CD4-positive, alpha-beta T cell treated with Interleukin-4 for 1 hour (primary cell): ENCODE measurements at regions not wholly inside any gene's neighbourhood (a gene's known extent, or its start where the extent isn't known, plus 50 kb on each side); places are given as distances from the start of the nearest gene placed in this dataset.

ENCODE experiments used
- DNase-seq, 2 donors: peaks; one replicate each; pipeline ENCODE4 v3.0.0-alpha.2; 2020 to 2022

DNA sequence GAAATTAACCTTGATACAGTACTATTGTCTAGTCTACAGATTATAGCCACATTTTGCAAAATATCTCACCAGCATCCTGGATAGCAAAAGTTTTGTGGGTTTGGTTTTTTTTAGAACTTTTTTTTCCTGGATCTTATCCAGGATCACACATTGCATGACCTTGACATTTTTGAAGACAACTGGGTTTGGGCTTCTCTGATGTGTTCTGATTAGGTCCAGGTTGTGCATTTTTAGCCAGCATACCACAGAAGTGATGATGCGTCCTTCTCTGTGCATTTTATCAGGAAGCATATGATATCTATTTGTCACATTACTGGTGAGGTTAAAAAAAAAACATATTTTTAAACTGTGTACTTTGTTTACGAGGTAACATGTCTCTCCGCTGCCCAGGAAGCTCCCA lies 221.0 kb upstream of the OSR1 start:
- DNase-seq = no peak

DNA sequence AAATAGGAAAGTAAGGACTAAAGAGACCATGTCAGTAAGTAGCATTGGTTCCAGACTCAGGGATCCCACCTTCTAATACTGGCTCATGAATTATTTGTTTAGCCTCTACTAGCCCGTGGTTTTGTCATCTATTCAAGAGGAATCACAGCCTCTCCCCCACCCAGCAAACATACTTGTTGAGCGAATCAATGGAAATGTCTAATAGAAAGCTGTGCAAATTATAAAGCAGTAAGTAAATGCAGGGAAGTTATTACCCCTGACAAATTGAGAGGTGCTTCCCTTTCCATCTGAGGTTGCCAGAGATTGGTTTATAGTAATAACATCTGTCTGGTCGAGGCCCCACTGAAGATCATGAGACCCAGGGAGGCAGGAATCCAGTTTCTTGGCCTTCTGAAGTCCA lies 219.3 kb upstream of the OSR1 start:
- no peak for DNase-seq

DNA sequence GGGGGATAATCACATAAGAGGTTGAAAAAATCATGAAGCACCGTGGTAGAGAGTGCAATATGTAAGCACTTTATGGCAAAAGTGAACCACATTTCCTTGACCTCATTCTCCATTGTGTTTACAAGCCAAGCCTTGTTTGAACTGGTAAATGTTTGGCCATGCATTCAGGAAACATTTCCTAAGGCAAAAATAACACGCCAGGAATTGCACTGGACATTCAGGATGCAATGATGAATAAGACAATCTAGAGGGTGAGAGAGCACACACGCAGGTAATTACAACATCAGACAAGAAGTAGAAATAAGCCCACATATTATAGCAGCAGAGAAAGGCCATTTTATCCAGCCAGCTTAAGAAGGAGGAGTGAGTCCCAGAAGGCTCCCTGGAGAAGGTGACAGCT lies 218.0 kb upstream of the OSR1 start:
- no peak for DNase-seq

DNA sequence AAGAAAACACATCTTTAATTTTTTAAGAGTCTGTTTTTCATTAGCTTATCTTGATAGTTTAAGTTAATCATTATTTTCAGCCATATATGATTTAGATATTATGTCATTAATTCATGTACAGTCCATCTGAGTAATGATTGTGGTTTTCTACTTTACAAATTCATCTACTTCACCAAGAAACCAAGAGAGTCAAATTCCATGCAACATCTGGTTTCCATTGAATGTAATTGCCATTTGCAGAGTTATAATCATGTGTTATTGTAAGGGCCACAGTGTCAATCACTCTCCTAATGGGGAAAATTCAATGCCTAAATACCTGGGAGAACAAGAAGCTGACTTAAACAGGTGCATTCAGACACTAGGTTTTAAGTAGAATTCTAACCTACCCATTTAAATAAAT lies 217.2 kb upstream of the OSR1 start:
- DNase-seq = no peak

DNA sequence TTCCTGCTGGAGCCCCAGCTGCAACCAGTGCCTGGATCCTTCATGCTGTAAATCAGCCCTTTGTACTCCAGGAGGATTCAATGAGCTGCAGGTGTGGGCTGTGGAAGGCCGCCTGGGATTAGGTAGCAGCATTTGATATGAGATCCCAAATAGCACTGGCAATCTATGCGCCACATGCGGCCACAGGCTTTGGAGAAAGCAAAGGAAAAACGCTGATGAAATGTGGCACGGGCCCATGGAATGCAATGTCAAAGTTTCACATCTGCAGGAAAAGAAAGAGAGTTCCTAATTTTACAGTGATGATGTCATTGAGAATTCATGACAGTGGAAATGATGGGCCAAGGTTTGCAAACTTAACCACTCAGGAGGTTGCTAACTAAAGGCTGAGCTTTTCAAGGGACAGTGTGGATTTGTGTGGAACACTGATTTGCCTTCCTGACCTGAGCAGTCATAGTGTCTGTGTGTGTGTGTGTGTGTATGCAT lies 216.4 kb upstream of the OSR1 start:
- DNase-seq = no peak

DNA sequence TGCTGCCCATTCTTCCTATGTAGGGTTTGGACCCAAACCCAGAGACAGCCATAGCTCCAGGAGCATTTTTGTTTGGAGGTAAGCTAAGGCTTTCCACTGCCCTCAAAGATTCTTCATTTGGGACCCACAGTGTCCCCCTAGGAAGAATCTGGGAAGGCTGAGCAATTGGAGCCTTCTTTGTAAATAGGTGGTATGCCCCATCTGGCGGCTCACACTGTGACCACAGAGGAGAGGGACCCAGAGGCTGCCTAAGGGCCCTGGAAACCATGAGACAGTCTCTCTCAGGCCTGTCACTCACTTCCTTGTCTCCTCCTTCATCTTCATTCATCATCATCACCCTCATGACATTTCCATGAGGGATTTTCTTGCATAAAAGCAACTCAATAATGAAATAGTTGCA lies 215.4 kb upstream of the OSR1 start:
- no peak for DNase-seq

DNA sequence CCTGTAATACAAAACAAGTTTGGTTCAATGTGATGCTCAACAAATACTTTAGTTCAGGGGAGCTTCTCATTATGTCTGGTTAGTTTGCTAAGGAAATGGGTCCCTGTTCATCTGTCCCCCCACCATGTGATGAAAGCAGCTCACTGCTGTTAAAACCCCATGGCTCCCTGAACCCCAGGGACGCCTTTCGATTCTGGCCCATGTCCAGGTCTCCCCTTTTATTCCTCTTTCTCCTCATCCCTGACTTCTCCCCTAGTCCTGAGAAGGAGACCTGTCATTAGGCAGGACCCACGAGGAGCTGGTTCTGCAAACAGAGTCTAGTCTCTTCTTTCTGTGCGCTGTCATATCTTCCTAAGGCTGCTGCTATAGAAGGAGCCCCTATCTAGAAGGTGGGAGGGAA lies 213.3 kb upstream of the OSR1 start:
- no peak for DNase-seq

DNA sequence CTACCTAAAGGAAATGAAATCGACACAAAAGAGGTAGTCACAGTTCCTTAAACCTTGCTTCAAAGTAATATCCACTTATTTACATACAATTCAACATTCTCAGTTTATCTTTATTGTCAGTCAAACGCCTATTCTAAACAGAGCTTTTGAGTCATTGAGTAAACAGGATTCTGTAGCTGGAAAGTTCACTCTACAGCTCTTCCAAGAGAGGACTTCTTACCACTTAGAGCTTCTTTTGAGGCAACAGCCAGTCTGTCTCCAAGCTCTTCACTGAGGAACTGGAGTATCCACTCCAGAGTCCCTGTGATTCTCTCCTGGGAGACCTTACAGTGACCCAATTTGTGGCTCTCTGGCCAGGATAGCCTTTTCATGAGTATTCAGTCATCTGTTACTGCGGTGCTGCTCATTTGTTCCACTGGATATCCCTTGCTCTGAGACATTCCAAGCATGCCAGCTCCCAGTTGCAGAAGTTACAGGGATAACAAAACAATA lies 210.9 kb upstream of the OSR1 start:
- DNase-seq = no peak

DNA sequence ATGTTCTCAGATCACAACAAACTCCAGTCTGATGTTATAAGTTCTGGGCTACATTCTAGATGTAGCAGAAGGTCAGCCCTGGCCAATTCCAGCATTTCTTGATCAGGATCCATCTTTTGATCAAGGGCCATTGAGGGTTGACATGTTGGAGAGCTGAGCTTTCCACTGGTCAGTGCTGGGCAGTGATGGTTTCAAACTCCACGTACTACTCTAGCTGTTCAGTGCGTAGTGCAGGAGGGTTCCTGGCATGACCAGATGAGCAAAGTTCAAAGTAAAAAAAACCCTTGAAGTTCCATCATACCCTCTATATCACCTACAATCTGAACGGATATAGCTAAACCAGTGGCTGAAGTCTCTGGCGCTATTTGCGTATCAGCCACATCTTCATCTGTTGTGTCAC lies 210.4 kb upstream of the OSR1 start:
- DNase-seq = no peak

DNA sequence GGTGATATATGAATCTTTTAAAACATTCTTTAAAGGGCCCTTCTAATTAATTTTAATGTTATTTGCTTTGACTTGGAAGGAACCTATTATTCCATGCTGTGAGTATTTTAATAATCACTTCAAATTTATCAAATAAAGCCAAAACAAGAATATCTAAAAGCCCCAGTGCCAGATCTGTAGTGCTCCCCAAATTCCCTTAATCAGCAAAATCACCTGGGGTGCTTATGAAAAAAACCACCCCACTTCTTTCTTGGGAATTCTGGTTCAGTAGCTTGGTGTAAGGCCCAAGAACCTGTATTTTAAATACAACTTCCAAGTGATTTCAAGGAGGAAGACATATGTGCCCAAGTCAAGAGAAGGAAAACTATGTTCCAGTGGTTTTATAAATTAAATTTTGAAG lies 202.4 kb upstream of the OSR1 start:
- no peak for DNase-seq

DNA sequence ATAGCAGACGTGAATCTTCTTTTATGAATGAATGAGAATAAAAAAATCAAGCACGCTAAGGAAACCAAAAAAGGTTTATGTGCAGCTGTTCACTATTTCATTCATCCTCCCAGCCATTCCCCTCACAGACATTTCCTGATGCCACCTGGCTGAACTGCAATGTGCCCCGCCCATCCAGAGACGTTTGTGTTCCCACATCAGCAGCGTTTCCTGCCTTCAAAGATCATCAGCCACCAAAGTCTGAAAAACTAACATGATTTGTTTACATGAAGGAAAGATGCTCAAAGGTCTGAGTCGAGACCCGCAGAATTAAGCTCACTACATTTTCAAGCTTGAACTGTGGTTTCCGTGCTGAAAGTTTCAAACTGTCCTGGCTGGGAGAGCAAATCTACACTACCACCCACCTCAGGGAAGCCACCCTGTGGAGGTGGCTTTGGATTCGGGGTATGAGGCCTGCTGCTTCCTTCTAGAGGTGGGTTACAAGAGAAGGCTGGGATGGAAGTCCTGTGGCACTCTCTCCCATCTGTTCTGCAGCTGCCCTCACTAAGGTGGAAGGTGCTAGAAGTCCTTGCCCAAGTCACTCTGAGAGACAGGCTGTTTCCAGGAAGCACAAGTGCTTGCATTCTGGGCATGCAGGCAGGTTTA lies 201.3 kb upstream of the OSR1 start:
- no peak for DNase-seq

DNA sequence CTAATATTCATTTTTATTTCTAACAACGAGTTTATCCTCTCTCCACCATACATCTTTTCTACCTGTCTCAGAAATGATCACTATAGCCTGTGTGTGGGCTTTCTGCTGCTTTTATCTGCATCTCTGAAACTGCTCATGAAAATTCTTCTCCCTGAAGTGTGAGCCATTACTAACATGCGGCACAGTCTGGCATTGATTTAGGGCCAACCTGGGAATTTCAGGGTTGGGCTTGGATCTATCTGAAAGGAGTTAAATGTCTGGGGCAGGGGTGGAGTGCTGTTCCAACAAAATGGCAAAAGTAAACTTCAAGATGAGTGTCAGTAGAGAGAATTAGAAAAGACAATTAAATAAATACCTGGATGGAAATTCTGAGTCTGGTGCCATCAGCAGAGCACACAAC lies 198.2 kb upstream of the OSR1 start:
- DNase-seq = no peak

DNA sequence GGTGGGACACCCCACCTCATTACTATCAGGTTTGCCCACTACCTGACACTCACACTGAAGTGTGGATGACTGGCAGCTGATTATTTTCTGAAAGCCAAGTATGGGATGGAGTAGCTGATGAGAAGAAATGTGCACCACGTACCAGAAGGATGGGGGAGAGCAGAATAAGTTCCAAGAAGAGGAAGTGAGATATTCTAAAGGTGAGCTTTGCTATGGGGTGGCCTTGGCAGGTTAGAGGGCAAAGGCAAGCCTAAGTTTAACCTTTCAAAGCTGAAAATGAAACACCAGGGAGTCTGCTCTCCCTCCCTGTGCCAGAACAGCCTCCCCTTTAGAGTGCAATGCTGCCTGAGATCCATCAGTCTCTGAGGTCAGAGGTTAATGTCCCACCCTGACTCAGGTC lies 196.1 kb upstream of the OSR1 start:
- DNase-seq = no peak

DNA sequence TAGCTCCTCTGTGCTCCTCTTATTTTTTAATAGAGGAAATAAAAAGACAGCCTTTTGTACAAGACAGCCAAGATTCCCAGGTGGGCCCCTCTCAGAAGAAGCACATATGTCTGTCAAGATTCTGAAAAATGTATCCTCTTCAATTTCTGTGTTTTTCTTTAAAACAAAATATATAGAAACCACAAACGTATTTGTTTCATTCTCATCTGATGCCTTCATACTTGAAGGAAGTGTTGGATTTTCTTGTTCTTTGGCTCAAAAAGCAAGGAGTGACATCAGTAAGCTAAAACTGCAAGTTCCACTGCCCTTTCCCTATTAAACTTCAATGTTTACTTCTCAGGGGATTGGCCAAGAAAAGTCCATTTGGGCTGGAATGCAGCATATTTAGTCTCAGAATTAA lies 193.8 kb upstream of the OSR1 start:
- no peak for DNase-seq

DNA sequence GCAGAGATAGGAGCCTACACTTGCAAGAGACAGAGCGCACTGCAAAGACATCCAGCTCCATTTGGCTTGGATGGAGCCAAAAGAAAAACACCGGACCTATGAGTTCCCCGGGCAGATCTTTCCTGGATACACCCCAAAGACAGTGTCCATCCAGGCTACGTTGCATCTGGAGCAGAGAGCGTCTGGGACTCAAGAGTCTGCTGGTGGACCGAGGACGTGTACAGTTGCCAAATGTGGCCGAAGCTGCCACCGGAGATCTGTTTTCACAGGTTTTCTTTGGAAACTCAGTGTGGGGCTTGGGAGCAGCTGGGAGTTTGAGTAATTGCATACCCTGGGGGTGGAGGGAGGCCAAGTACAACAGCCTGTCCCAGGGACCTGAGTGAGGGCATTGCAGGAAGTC lies 192.3 kb upstream of the OSR1 start:
- no peak for DNase-seq

DNA sequence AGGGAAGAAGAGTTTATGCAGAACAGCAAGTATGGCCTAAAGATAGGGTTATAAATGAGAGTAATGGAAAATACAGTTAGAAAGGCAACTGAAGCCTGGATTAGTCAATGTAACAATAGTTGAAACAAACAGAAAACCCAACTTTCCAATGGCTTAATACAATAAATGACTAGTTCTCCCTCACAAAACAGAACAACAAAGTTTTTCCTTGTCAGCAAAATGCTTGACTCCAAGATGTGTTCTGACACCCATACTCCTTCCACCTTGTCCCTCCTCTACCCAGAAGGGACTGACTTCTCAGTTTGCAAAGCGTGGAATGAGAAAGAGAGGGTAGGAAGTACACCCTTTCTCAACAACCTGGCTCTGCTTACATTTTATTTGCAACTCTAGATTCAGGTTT lies 191.4 kb upstream of the OSR1 start:
- no peak for DNase-seq

DNA sequence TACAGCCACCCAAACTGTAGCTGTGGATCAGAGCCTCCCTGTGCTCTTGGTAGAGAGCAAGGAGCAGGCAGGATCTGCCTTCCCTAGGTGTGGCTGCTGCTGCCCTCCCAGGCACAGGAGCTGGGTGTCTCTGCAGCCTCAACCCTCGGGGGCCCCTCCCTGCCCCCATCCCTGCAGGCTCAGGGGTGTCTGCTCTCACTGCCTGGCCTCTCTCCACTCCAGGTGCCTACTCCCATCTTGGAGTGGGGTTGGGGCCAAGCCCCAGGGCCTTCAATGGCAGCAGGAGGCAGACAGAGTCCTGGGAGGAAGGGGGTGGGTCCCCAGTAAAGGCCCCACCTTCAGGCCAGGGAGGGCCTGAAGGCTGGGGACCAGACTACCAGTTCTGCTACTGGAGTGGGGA lies 189.7 kb upstream of the OSR1 start:
- no peak for DNase-seq

DNA sequence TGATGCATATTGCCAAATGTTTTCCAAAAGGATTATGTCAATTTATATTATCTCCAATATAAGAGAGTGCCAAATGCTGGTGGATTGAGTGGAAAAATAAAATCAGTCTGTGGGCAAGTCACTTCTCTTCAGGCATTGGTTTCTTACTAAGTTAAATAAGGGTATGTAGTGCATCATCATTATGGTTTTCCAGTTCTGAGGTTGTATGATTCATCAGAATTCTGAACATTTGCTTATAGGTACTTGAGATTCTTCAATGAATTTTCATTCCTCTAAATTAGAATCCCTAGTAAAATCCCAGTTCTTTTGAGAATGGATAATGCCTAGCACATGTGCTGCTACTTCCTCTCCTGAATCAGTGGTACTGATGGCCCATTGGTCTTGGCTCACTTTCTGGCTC lies 188.9 kb upstream of the OSR1 start:
- DNase-seq = no peak

DNA sequence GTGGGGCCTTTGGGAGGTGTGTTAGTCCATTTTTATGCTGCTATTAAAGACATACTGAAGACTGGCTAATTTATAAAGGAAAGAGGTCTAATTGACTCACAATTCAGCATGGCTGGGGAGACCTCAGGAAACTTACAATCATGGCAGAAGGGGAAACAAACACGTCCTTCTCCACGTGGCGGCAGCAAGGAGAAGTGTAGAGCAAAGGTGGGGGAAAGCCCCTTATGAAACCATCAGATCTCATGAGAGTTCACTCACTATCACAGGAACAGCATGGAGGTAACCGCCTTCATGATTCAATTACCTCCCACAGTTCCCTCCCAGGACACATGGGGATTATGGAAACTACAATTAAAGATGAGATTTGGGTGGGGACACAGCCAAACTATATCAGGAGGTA lies 187.1 kb upstream of the OSR1 start:
- no peak for DNase-seq

DNA sequence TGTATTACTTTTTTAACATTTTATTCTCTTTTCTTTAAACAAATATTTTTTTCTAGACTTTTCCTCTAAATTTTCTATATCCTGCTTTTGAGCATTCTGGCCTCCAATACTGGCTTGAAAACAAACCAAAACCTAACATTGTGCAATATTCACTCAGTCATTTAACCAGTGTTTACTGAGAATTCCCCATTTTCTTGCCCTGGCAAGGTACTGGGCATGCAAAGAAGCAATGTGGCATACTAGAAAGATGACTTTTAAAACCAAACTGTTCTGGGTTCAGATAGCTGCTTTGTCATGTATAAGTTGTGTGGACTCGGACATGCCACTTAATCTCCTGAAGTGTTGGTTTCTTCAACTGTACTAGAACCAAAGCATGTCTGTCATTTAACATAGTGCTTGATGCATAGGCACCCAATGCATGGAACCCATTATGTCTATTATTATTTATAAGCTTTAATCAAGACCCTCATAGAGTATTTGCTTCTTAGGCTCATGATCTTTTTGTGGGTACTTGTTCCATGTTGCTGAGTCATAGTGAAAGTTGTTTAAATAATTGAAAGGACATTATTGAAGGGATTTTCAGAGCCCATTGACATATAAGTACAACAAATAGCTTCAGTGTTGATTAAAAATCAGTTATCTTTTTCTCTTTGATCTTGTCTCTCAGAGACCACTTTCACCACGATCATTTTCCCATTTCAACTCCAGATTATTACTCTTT lies 185.4 kb upstream of the OSR1 start:
- no peak for DNase-seq

DNA sequence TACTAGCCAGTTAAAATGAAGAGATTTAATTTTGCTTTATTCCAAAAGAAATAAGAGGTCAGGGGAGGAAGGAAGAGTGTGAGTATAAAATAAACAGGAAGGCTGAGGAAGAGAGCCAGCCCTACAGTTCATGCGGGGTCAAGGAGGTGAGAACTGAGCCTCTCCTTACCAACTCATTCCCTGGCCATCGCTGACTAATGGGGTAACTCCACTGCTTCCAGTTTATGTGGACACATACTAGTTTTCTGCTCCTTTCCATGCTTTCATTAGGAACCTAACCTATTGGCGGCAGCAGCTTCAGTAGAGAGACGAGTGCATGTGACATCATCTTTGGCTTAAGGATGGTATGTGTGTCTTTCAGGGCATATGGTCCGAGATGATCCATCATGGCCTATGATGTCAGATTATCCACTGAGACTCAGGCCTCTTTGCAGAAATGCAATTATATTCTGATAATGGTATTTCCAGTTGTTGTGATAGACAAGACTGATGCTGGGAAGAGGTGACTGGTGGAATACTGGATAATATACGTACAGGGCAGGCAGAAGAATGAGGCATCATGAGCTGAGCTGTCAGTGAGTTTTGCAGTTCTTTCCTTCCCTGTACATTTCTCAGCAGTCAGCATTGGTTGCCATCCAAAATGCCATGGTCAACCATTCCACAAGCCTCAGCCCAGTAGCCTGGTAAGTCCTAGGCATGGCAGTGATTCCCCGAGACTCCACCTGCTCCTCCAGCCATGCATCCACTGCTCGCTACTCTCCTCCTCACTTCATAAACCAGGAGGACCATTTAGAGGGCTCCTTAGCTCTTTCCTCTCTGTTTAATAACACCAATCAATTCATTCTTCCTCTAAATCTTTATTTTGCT lies 184.6 kb upstream of the OSR1 start:
- no peak for DNase-seq

DNA sequence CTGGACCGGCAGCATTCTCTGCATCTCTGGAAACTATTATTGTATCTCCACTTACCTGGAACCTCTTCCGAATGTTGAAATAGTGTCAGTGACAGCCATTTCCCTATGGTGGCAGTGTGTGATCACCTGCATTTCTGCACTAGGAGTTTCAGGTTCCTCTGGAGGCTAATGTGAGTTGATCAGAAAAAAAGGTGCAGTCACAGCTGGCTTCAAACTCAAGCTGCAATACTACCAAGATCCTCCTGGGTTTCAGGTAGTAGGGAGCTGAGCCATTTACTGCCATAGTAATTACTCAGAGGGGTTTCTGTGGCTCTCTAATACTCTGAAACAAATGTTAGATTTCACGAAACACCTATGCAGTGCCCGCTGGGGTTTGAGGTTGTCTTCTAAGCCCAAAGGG lies 183.5 kb upstream of the OSR1 start:
- DNase-seq = no peak

DNA sequence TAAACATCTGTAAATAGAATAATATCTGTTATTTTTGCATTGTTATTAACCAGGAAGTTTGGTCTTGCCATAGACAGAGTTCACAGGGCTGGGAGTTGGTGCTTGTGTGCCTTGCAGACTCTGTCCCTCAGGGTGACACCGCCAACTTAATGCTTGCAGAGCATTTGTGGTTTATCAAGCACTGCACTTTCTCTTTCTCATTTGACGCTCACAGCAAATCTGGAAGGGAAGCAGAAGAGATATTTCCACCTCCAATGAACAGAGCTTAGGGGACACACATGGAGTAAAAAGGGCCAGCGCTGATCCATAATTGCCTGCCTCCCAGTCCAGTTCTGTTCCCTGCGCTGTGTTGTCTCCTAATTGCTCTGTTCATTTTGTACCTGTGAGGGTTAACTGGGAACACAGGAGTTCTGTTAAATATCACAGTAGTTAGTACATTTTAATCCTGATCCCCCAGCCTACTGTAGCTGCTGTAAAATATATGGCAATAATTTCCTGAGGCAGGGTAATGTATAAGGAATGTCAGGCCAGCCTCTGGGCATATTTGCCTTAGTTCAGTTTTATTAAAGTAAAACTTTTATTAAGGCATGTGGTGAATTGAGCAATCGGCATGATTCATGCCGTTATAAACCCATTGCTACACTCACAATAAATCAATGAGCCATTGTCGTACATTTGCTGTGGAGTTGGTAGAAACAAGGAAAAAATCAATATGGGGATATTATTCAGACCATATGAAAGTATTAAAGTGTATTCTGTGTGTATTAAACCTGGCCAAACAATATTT lies 182.5 kb upstream of the OSR1 start:
- no peak for DNase-seq
